ENCODE measurements at regions not wholly inside any gene's neighbourhood (a gene's known extent, or its start where the extent isn't known, plus 50 kb on each side); places are given as distances from the start of the nearest gene placed in this dataset.

DNA sequence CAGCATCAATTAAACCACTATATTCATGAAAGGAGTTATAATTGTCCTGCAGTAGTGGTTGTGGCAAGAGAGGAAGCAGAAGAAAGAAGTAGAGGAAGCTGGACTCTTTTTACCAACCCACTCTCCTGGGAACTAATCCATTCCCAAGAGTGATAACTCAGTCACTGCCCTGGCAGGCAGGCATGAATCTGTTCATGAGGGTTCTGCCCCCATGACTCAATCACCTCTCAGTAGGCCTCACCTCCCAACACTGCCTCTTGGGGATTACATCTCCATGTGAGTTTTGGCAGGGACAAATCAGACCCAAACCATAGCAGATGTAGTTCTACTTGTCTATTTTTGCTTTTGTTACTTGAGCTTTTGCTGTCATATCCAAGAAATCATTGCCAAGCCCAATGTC lies 232.7 kb upstream of the MAP2 start:
- H2BK20ac ChIP-seq (ENCODE audit: low read length): no peak overlapping the region
- H3K56ac ChIP-seq (replicated peaks; ENCODE audit: insufficient read length, low read depth, low read length): no peak overlapping the region
- no peak overlapping the region for H4K8ac ChIP-seq (ENCODE audit: extremely low read depth, insufficient read depth, low read length)
- no peak overlapping the region for H4K5ac ChIP-seq (ENCODE audit: insufficient read length, low read depth, low read length)
- no peak overlapping the region for H3K4me3 ChIP-seq (ENCODE audit: extremely low read depth in 1 of 4, insufficient read depth in 2 of 4, low read depth in 3 of 4, low read length in 4 of 4)
- H3K79me2 ChIP-seq (ENCODE audit: control insufficient read depth in 1 of 2, insufficient read depth in 2 of 2, low read length in 2 of 2): no peaks in the 10 kb centered on the region
- H2AFZ ChIP-seq (ENCODE audit: low read length): no peak overlapping the region
- no peaks in the 10 kb centered on the region; a peak in 1 of 7 replicates for H3K4me1 ChIP-seq (replicated peaks in 1 of 4; ENCODE audit: control insufficient read depth in 3 of 4, insufficient read depth in 4 of 4, low read length in 3 of 4)
- H3K9me3 ChIP-seq (ENCODE audit: insufficient read depth in 2 of 2, low read depth in 1 of 2, low read length in 1 of 2): no peaks in the 10 kb centered on the region
- no peaks in the 10 kb centered on the region for H3K79me1 ChIP-seq (ENCODE audit: low read depth, low read length)
- no peak overlapping the region for H2BK120ac ChIP-seq (replicated peaks; ENCODE audit: low read depth, low read length)
- no peaks in the 10 kb centered on the region for H3K27me3 ChIP-seq (replicated peaks in 1 of 4; ENCODE audit: control insufficient read depth in 3 of 4, extremely low read depth in 1 of 4, insufficient read depth in 3 of 4, low read length in 3 of 4)
- FAIRE-seq (no peak), DNase-seq (ENCODE audit: low read depth in 1 of 2, low spot score in 2 of 2) (no peak)
- ChIA-PET POLR2A (ENCODE audit: partially characterized antibody) (interaction anchor here (0.6 to 0.8 kb wide), 2 partner anchors 90 to 116 kb away, joined by 3 read pairs; no protein-coding TSS in a partner anchor), CTCF (ENCODE audit: partially characterized antibody) (no interaction called here)
- no peak overlapping the region for H3K4me2 ChIP-seq (ENCODE audit: insufficient read depth in 1 of 2, low read depth in 2 of 2, low read length in 2 of 2)
- no peak overlapping the region for H2BK15ac ChIP-seq (ENCODE audit: low read length)
- H3K27ac ChIP-seq (ENCODE audit: low read depth, low read length): no peak overlapping the region
- H2BK5ac ChIP-seq (ENCODE audit: low read depth, low read length): no peak overlapping the region
- no peak overlapping the region for H3K9ac ChIP-seq (replicated peaks in 1 of 4; ENCODE audit: extremely low read depth in 1 of 4, low read depth in 3 of 4, low read length in 3 of 4)
- H3K23ac ChIP-seq (ENCODE audit: insufficient read length): no peak overlapping the region
- no peak overlapping the region for H2AK5ac ChIP-seq (ENCODE audit: low read depth, low read length)
- no peak overlapping the region for H4K91ac ChIP-seq (replicated peaks; ENCODE audit: insufficient read length, low read length)
- no peak overlapping the region for H3K18ac ChIP-seq (ENCODE audit: extremely low read depth, low read length)
- no peaks in the 10 kb centered on the region for H4K20me1 ChIP-seq (replicated peaks in 1 of 2; ENCODE audit: control insufficient read depth in 1 of 2, insufficient read depth in 2 of 2, low read length in 2 of 2)
- H3K4ac ChIP-seq (replicated peaks; ENCODE audit: insufficient read length, low read depth, low read length): no peak overlapping the region
- no peaks in the 10 kb centered on the region for H3K36me3 ChIP-seq (ENCODE audit: control insufficient read depth in 2 of 4, insufficient read depth in 4 of 4, low read length in 3 of 4)
- H2BK12ac ChIP-seq (ENCODE audit: low read depth, low read length): no peak overlapping the region
- no peaks in the 10 kb centered on the region for H3K23me2 ChIP-seq (ENCODE audit: low read depth, low read length)
- H3K14ac ChIP-seq (ENCODE audit: insufficient read length): no peak overlapping the region
- no peak for TF ChIP-seq PHF8 (conservative IDR thresholded peaks at IDR 0.05; ENCODE audit: low read depth, low read length)
- TF ChIP-seq SAP30 (IDR thresholded peaks at IDR 0.05; ENCODE audit: insufficient read depth, insufficient replicate concordance, low read length): no peak
- no peak for TF ChIP-seq BACH1 (IDR thresholded peaks at IDR 0.05; ENCODE audit: low read length)
- TF ChIP-seq TAF1 (IDR thresholded peaks at IDR 0.05; ENCODE audit: low read depth, low read length): no peak
- no peak for TF ChIP-seq RXRA (IDR thresholded peaks at IDR 0.05; ENCODE audit: insufficient read depth, low read depth, low read length)
- TF ChIP-seq RFX5 (IDR thresholded peaks at IDR 0.05; ENCODE audit: borderline replicate concordance, low read depth, low read length): no peak
- no peak for TF ChIP-seq CREB1 (IDR thresholded peaks at IDR 0.05)
- no peak for TF ChIP-seq NRF1 (IDR thresholded peaks at IDR 0.05; ENCODE audit: low read depth, low read length)
- no peak for TF ChIP-seq ASH2L (IDR thresholded peaks at IDR 0.05; ENCODE audit: low read length)
- no peak for TF ChIP-seq TEAD4 (IDR thresholded peaks at IDR 0.05; ENCODE audit: low read depth, low read length)
- no peak for TF ChIP-seq POLR2AphosphoS5 (IDR thresholded peaks at IDR 0.05; ENCODE audit: low read depth, low read length)
- no peak for TF ChIP-seq SP4 (IDR thresholded peaks at IDR 0.05; ENCODE audit: low read length)
- no peak for TF ChIP-seq CHD2 (IDR thresholded peaks at IDR 0.05; ENCODE audit: low read length)
- TF ChIP-seq HDAC2 (IDR thresholded peaks at IDR 0.05; ENCODE audit: borderline replicate concordance in 1 of 2, low read depth in 2 of 2, low read length in 2 of 2): no peak
- no peak for TF ChIP-seq JUN (IDR thresholded peaks at IDR 0.05; ENCODE audit: low read depth, low read length)
- TF ChIP-seq, protein P1, sequence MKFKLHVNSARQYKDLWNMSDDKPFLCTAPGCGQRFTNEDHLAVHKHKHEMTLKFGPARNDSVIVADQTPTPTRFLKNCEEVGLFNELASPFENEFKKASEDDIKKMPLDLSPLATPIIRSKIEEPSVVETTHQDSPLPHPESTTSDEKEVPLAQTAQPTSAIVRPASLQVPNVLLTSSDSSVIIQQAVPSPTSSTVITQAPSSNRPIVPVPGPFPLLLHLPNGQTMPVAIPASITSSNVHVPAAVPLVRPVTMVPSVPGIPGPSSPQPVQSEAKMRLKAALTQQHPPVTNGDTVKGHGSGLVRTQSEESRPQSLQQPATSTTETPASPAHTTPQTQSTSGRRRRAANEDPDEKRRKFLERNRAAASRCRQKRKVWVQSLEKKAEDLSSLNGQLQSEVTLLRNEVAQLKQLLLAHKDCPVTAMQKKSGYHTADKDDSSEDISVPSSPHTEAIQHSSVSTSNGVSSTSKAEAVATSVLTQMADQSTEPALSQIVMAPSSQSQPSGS (IDR thresholded peaks at IDR 0.05; ENCODE audit: low read length): no peak
